ENCODE measurements at regions not wholly inside any gene's neighbourhood (a gene's known extent, or its start where the extent isn't known, plus 50 kb on each side); places are given as distances from the start of the nearest gene placed in this dataset.

GRCh38 chr18:39666541-39666940 lies 2100.9 kb upstream of the CELF4 start:
- no peaks in the 10 kb centered on the region for H3K36me3 ChIP-seq (ENCODE audit: control insufficient read depth, insufficient read depth, low read length)
- TF ChIP-seq CTCF (IDR thresholded peaks at IDR 0.05; ENCODE audit: insufficient read depth, low read length, poor library complexity, severe bottlenecking), result no peak
- no peak for DNase-seq (ENCODE audit: extremely low read depth, insufficient read length)
- no peaks in the 10 kb centered on the region for H3K27me3 ChIP-seq (replicated peaks; ENCODE audit: control insufficient read depth, insufficient read depth, low read length)
- no peak overlapping the region for H3K4me3 ChIP-seq (replicated peaks; ENCODE audit: low read depth, low read length)

GRCh38 chr18:39661856-39662366 lies 2096.3 kb upstream of the CELF4 start:
- Histone ChIP-seq H3K27me3 (replicated peaks; ENCODE audit: control insufficient read depth, insufficient read depth, low read length) (no peaks in the 10 kb centered on the region), H3K4me3 (replicated peaks; ENCODE audit: low read depth, low read length) (no peak overlapping the region), H3K36me3 (ENCODE audit: control insufficient read depth, insufficient read depth, low read length) (no peaks in the 10 kb centered on the region)
- no peak for DNase-seq (ENCODE audit: extremely low read depth, insufficient read length)
- no peak for TF ChIP-seq CTCF (IDR thresholded peaks at IDR 0.05; ENCODE audit: insufficient read depth, low read length, poor library complexity, severe bottlenecking)

GRCh38 chr18:39660141-39660540 lies 2094.5 kb upstream of the CELF4 start:
- DNase-seq (ENCODE audit: extremely low read depth, insufficient read length), result no peak
- no peaks in the 10 kb centered on the region for H3K36me3 ChIP-seq (ENCODE audit: control insufficient read depth, insufficient read depth, low read length)
- no peak overlapping the region for H3K4me3 ChIP-seq (replicated peaks; ENCODE audit: low read depth, low read length)
- H3K27me3 ChIP-seq (replicated peaks; ENCODE audit: control insufficient read depth, insufficient read depth, low read length), result no peaks in the 10 kb centered on the region
- no peak for TF ChIP-seq CTCF (IDR thresholded peaks at IDR 0.05; ENCODE audit: insufficient read depth, low read length, poor library complexity, severe bottlenecking)

GRCh38 chr18:39655341-39655740 lies 2089.7 kb upstream of the CELF4 start:
- Histone ChIP-seq H3K27me3 (replicated peaks; ENCODE audit: control insufficient read depth, insufficient read depth, low read length) (no peaks in the 10 kb centered on the region), H3K4me3 (replicated peaks; ENCODE audit: low read depth, low read length) (no peak overlapping the region), H3K36me3 (ENCODE audit: control insufficient read depth, insufficient read depth, low read length) (no peaks in the 10 kb centered on the region)
- DNase-seq (ENCODE audit: extremely low read depth, insufficient read length), result no peak
- TF ChIP-seq CTCF (IDR thresholded peaks at IDR 0.05; ENCODE audit: insufficient read depth, low read length, poor library complexity, severe bottlenecking), result no peak

- DNase-seq (ENCODE audit: extremely low read depth, insufficient read length), result no peak
- H3K4me3 ChIP-seq (replicated peaks; ENCODE audit: low read depth, low read length), result no peak overlapping the region
- H3K27me3 ChIP-seq (replicated peaks; ENCODE audit: control insufficient read depth, insufficient read depth, low read length), result no peaks in the 10 kb centered on the region
- H3K36me3 ChIP-seq (ENCODE audit: control insufficient read depth, insufficient read depth, low read length), result no peaks in the 10 kb centered on the region
- no peak for TF ChIP-seq CTCF (IDR thresholded peaks at IDR 0.05; ENCODE audit: insufficient read depth, low read length, poor library complexity, severe bottlenecking)
Observed at GRCh38 chr18:39653221-39653620, 2087.6 kb upstream of the CELF4 start.

GRCh38 chr18:39648616-39649015 lies 2083.0 kb upstream of the CELF4 start:
- no peak overlapping the region for H3K4me3 ChIP-seq (replicated peaks; ENCODE audit: low read depth, low read length)
- no peaks in the 10 kb centered on the region for H3K36me3 ChIP-seq (ENCODE audit: control insufficient read depth, insufficient read depth, low read length)
- no peak for TF ChIP-seq CTCF (IDR thresholded peaks at IDR 0.05; ENCODE audit: insufficient read depth, low read length, poor library complexity, severe bottlenecking)
- no peaks in the 10 kb centered on the region for H3K27me3 ChIP-seq (replicated peaks; ENCODE audit: control insufficient read depth, insufficient read depth, low read length)
- no peak for DNase-seq (ENCODE audit: extremely low read depth, insufficient read length)

Data from GM06990 (cell line).